Ishikawa (cell line): ENCODE measurements at regions not wholly inside any gene's neighbourhood (a gene's known extent, or its start where the extent isn't known, plus 50 kb on each side); places are given as distances from the start of the nearest gene placed in this dataset.

Experiments
- CREB1 ChIP-seq: IDR thresholded peaks from 2 replicates; pipeline ENCODE4 v1.6.1; 2012; ENCODE audit warnings: low read depth
- TCF12 ChIP-seq: IDR thresholded peaks from 2 replicates; pipeline ENCODE4 v1.6.1; 2012; ENCODE audit warnings: low read depth

DNA sequence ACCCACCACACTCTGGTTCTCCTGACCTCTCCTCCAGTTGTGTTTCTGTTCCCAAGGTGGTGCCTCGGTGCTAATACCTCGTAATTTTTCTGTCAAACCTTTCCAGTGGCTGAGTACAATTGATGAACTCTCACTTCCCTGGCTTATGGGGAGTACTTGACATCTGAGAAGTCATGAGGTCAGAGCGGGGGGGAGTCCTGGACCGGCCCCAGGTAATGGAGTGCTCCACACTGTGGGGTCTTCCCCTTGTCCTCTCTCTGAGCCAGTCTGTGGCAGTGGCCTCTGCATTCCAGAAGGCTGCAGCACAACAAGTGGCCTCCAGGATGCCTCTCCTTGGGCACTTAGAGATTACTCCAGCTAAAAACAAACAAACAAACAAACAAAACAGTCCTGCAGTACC lies 122.5 kb upstream of the TRIM2 start:
- no peak for TF ChIP-seq CREB1
- no peak for TF ChIP-seq TCF12
